ENCODE measurements at regions not wholly inside any gene's neighbourhood (a gene's known extent, or its start where the extent isn't known, plus 50 kb on each side); places are given as distances from the start of the nearest gene placed in this dataset.
"Not testable (repeated sequence)": the region's sequence is repeated elsewhere in the genome, so short reads cannot be mapped to it uniquely, and the experiment has no call there.

DNA sequence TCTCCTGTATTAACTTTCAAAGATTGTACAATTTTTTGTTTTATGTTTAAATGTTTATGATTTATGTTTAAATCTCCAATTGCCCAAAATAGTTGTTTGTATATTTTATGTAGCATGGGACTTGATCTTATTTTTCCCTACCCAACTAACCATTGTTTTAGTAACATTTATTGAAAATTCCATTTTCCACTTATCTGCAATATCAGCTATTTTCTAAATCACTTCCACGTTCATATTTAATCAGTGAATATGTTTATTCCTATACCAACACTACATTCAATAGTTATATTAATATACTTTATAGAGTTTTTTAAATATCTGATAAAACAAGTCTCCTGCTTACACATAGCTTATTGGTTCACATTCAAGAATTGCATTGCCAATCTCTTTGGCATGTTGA, 532.2 kb downstream of the CHSY3 start:
- no peak for DNase-seq

DNA sequence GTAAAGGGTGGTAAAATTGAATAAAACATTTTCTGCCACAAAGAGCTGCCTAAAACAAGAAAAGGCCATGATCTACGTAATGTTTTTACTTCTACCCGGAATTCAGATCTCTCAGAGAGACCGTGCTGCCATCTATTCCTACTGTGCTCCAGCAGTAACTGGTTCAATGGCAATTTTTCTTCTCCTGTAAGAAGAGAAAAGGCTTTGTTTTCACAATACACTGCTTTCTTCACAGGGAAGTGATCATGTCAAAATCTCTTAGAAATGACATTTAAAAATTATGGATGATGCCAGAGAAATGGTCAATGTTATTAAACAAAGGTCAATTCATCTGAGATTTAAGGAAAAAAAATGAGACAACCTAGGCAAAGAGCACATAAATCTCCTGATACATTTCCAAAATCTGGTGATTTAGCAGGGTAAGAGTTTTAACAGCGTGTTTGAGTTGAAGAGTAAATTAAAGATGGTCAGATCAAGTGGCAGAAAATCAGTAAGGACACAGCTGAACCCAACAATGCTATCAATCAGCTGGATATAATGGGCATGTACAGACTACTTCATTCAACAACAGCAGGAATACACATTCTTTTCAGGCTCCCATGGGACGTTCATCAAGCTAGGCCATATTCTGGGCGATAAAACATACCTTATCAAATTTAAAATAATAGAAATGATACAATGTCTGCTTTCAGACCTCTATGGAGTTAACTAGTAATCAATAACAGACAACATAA, 523.1 kb downstream of the CHSY3 start:
- no peak for DNase-seq

DNA sequence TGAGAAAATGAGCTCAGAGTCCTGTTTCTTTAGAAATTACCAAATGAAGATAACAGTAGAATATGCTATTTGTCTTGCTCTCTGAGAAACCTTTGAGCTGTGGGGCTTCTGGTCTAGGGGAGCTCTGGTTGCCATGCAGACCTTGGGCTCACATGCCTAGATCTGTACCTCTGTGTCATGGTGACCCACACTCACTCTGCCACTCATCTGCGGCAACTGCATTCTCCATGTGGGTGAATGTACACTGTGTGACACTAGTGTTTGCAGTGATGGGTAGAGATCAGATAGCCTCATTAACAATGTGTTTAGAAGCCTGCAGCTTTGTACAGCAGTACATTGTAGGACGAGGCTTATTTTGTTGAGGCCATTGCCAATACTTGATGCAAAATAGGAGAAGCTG, 521.2 kb downstream of the CHSY3 start:
- DNase-seq = no peak

DNA sequence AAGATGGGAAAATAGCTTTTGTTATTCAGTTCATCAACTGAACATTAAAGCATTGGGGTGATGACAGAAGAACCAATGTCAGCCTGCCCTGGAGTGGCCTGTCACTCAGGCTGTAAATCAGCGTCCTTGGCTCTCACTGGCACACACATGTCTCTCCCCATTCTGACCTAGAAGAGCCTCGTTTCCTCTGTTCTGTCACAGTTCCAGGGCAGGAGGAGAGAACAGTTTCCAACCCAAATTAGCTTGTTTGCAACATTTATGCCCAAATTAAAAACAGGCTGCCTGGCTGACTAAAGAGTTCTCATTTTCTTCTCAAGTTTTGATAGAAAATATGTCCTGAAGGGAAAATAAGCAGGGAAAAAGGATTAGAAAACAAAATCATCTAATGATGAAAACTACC, 520.1 kb downstream of the CHSY3 start:
- no peak for DNase-seq

DNA sequence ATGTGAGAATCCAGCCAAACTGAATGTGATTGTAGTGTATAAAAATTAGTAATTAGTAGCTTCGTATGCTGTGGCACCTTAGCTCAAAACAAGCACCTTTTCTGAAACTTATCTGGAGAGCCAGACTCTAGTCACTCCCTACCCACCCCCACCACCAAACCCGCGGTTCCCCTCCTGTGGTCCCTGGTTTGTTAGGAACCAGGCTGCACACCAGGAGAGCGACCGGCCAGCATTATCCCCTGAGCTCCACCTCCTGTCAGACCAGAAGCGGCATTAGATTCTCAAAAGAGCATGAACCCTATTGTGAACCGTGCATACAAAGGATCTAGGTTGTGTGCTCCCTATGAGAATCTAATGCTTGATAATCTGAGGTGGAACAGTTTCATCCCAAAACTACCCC, 498.6 kb downstream of the CHSY3 start:
- no peak for DNase-seq

DNA sequence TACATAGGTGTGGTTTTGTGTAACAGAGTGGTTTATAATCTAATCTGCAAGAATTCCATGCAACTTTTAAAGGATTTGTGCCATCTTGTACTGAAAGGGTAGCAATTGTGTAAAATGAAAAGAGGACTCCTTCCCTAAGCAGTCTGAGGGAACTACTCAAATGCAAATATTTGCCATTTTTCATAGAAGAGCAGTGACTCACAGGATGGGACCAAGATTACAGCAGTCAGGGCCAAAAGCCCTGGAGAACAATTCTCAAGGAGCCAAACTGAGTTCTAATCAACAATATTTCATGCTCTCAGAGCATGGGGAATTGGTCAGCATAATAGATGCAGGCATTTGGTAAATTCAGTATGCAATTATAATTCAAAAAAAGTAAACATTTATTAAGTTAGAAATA, 495.8 kb downstream of the CHSY3 start:
- no peak for DNase-seq

DNA sequence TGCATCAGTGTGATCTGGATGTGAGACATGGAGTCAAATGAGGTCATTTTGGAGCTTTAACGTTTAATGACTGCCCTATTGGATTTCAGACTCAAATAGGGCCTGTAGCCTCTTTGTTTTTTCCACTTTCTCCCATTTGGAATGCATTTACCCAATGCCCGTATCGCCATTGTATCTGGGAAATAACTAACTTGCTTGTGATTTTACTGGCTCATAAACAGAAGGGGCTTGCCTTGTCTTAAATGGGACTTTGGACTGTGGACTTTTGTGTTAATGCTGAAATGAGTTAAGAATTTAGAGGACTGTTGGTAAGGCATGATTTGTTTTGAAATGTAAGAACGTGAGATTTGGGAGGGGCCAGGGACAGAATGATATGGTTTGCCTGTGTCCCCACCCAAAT, 494.6 kb downstream of the CHSY3 start:
- no peak for DNase-seq

DNA sequence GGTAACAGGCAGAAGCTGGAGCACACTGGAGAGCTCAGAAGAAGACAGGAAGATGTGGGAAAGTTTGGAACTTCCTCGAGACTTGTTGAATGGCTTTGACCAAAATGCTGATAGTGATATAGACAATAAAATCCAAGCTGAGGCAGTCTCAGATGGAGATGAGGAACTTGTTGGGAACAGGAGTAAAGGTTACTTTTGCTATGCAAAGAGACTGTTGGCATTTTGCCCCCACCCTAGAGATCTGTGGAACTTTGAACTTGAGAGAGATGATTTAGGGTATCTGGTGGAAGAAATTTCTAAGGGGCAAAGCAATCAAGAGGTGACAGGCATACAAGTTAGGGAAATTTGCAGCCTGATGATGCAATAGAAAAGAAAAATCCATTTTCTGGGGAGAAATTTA, 493.5 kb downstream of the CHSY3 start:
- DNase-seq = not testable (repeated sequence)

DNA sequence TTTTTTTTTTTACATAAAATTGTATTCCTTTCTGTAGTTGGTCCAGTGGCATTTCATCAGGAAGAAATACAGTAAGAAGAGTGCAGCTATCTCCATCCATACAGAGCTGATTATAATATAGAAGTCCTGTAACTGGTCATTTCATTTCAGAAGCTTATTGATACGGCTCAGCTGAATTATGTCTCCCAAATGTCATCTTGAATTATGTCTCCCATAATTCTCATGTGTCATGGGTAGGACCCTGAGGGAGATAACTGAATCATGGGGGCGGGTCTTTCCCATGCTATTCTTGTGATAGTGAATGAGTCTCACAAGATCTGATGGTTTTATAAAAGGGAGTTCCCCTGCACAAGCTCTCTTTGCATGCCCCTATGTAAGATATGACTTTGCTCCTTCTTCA, 492.9 kb downstream of the CHSY3 start:
- no peak for DNase-seq

DNA sequence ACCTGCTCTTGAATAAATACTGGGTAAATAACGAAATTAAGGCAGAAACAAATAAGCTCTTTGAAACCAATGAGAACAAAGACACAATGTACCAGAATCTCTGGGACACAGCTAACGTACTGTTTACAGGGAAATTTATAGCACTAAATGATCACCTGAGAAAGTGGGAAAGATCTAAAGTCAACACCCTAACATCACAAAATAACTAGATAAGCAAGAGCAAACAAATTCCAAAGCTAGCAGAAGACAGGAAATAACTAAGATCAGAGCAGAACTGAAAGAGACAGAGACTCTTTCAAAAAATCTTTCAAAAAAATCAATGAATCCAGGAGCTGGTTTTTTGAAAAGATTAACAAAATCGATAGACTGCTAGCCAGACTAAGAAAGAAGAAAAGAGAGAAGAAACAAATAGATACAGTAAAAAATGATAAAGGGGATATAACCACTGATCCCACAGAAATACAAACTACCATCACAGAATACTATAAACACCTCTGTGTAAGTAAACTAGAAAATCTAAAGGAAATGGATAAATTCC, 487.5 kb downstream of the CHSY3 start:
- not testable (repeated sequence) for DNase-seq

DNA sequence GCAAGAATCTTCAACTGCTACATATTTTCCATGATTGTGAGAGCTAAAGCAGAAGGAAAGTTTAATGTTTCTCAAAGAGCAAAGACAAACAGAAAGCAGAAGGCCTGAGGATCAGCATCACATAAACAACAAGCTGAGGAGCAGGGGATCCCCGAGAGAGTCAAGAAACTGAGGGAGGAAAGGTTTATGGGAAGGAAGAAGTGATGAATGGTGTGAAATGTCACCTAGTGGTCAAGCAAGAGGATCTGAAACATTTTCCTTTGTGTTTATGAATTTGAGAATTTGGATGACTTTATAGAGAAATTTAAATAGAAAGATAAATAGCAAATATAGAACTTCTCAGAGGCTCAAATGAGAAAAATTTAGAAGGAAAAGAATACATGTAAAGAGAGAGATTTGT, 481.9 kb downstream of the CHSY3 start:
- no peak for DNase-seq

DNA sequence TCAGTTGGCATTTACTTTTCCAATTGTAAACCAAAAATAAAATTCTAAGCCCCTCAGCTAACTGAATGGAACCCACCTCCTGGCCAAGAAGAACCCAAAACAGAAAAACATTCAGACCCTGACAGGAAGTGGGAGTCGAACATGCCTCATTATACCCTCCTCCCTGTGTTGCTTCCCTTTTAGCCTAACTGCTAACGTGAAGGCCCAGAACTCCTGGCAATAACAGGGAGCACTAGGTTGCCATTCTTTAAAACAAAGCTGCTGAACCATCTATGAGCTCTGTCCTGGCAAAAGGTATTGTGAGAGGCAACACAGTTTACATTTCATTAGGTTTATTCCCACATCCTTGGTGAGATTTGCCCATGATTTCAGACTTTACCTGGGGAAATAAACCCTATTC, 481.4 kb downstream of the CHSY3 start:
- no peak for DNase-seq

DNA sequence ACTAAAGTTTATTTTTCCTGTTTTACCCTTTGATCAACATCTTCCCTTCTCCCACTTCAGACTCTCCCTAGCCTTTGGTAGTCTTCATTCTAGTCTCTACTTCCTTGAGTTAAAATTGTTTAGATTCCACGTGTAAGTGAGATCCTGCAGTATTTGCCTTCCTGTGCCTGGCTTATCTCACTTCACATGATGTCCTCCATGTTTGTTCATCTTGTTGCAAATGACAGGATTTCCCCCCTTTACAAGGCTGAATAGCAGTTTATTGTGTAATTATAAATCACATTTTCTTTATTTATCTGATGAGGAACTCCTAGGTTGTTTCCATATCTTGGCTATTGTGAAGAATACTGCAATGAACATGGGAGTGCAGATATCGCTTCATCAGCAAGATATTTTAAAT, 461.7 kb downstream of the CHSY3 start:
- DNase-seq = no peak

DNA sequence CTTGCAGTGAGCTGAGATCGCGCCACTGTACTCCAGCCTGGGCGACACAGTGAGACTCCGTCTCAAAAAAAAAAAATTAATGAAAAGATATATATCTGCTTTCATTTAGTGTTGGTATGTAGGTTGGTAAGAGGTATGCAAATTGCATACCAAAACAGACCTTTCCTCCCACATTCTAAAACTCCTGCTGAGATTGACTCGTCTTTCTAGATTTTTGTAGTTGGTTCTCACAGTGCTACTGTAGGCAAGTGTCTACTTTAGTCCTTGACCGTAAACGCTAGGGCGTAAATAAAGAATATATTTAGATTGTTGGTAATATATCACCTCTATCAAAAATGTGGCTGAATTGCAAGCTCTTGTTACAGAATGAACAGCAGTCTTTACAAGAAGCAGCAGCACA, 445.9 kb downstream of the CHSY3 start:
- DNase-seq = no peak

DNA sequence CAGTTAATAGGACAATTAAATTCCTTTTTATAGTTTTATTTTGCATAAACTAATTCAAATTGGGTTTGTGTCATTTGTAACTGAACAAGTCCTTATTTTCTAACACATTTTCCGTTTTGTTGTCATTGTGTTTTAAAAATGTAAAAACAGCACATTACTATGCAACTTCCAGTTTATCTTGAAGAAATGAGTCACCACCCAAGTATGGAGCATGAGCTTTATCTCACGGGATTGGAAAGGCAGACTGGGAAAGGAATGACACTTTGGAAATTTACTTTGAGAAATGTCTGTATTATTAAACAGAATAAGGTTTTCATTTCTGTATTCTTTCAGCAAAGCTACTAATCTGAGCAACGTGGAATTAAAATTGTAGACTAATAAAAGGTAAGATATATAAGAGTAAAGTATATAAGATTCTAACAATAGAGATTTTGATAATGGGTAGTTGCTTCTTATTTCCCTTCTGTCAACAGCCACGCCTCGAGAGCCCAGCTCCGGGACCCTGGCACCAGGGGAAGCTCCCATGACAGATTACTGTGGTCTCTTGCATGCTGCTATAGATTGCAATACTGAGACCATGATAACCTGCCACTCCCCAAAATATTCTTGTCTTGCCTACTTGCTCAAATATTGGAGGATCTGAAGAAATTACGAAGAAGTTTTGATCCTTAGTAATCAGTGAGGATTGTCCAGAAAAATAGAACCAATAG, 433.1 kb downstream of the CHSY3 start:
- no peak for DNase-seq

DNA sequence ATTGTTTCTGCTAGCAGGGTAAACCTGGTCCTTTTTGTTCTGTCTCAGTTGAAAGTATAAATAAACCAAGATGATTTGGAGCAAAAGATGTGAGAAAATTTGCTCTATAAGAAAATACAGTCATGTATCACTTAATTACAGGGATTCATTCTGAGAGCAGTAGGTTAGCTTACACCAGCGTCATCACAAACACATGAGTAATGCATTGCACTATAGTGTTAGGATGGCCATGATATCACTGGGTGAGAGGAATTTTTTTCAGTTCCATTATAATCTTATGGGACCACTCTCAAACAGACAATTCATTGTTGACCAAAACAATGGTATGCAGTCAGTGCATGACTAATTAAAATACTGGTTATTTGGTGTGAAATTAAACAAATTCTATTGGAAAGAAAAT, 430.9 kb downstream of the CHSY3 start:
- DNase-seq = no peak

DNA sequence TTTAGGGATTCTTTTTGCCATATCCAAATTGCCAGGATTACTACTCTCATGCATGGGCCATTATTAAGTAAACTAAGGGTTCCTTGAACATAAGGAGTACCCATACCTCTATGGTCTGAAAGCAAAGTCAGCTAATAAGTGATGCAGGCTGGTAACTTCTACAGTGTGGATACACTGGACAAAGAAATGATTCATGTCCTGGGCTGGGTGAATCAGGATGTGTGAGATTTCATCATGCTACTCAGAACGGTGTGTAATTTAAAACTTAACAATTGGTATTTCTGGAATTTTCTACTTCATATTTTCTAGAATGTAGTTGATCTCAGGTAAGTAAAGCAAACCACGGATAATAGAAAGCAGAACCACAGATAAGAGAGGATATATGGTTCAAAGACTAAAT, 428.8 kb downstream of the CHSY3 start:
- no peak for DNase-seq

DNA sequence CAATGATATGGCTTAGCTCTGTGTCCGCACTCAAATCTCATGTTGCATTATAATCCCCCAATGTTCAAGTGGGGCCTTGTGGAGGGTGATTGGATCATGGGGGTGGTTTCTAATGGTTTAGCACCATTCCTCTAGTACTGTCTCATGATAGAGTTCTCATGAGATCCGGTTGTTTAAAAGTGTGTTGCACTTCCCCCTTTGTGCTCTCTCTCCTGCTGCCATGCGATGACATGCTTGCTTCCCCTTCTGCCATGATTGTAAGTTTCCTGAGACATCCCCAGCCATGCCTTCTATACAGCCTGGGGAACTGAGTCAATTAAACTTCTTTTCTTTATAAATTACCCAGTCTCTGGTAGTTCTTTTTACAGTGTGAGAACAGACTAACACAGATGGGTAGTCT, 427.1 kb downstream of the CHSY3 start:
- DNase-seq = no peak

DNA sequence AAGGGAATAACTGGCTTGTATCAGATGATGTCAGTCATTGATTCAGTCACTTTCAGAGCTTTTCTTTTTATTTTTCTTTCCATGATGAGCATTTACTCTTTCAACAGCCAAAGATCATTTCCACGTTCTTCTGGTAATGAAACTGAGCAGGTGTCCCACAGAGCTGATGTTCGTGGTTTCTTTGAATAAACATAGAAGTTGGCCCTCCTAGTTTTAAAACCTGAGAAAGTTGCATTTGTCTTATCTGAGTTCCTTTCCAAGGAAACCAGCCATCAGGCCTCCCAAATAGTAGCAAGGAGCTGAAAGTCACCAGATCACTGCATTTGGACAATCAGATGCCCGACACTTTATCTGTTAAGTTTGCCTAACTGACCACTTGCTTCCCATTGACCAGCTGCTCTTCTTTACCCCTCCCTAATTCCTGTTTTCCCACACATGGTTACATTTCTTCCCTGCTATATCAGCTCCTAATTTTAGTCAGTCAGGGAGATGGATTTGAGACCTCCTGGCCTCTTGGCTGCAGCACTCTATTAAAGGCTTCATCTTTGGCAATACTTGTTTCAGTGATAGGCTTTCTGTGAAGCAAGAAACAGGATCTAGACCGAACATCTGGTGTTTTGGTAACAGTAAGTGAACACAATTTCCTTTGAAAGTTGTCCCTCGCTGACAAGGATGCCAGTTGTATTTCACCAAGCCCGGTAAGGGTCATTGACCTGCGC, 420.8 kb downstream of the CHSY3 start:
- DNase-seq = no peak

DNA sequence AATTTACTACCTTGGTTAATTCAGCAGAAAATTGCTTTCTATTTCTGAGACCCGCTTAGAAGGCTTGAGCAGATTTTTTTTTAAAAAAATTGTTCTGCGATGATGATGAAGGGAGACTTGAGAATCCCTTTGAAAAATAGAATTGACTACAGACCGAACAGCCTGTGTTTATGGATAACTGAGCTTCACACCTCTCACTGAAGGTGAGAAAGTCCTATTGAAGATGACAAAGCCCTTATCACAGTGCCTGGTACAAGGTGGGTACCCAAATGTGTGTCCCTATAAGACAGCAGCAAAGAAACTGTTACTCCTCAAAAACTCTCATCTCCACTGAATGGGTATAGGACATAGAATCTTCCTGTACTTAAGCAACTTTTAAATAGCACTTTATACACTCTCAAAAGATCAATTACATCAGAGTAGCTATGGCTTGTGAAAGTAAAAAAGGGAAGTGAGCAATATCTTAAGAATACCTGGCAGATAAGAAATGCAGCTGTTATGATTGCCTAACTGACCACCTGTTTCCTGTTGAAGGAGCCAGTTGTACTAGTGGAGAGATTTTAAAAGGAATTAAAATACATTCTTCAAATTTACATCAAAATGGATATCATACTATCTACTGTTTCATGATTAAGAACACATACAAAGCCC, 419.7 kb downstream of the CHSY3 start:
- no peak for DNase-seq

DNA sequence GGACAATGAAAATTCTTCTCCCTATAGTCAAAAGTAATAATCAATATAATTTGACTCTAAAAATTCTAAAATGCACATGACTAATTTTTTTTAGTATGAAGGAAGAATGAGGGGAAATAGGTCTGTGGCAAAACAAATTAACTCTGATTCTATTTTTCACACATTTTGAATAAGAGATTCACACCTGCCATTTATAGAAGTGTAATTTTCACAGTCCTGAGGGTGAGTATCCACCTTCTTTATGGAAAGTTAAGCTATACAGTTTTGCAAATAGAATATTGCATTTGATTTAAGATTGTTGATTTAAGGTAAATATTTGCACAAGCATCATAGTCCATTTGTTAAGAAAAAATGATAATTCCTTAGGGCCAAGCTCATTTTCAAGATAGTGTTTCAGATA, 417.7 kb downstream of the CHSY3 start:
- DNase-seq = no peak

DNA sequence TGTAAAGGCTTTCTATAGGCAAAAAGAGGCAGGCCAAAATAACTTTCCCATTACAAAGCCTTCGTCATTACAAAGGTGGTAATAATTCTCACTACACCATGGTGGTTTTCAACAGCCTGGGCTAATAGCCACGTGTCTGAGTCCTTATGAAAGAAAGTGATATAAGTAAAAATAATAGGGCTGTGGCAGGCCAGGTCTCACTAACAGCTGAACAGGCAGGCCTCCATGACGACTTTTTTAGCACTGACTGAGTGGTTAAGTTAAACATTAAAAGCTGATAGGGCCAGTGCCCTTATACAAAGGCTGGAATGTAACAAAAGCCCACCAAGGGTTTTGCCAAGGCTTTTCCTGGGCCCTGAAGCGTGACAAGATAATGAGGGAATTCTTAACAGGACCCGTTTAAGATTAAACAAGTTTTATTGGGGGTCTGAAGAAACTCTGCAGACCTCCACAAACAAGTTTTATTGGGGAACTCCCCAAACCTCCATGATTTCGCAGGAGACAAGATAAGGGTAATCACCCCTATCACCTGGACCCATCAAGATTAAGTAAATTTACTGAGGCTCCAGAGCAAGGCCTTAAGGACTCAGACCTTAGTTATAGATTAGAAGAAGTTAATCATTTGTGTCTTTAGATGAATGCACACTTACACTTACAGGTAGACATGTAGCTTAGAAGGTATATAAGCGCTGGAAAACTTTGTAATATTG, 412.9 kb downstream of the CHSY3 start:
- DNase-seq = no peak

DNA sequence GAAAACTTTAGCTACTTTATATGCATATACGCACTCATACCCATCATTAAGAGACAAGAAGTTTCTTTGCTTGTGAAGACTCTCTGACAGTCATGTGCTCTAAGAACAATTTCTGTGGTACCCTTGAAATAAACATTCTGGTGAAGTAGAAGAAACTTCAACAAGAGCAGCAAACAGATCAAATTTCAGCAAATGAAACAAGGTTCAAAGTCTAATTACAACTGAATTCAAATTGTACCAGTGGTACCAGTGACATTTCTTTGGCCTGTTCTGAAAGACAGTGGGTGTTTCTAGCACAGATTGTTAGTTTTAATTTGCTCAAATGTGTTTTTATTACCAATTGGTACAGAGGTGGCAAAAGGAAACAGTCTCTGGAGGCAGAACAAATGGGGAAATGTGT, 391.0 kb downstream of the CHSY3 start:
- no peak for DNase-seq
